GM18511 (cell line): ENCODE measurements at regions not wholly inside any gene's neighbourhood (a gene's known extent, or its start where the extent isn't known, plus 50 kb on each side); places are given as distances from the start of the nearest gene placed in this dataset.
"Not testable (repeated sequence)": the region's sequence is repeated elsewhere in the genome, so short reads cannot be mapped to it uniquely, and the experiment has no call there.

ENCODE experiments used
- ATAC-seq: cut with Tn5 transposase; IDR thresholded peaks from one replicate; pipeline ENCODE4 v1.9.1; 2021; ENCODE audit warnings: mild to moderate bottlenecking, moderate library complexity; ENCODE audit not compliant: unreplicated experiment

GRCh38 chr9:63813391-63814021 lies 1471.5 kb downstream of the FOXD4L5 start:
- ATAC-seq: not testable (repeated sequence)

- ATAC-seq: peak; percentile 43
These were observed 1472.2 kb downstream of the FOXD4L5 start for GRCh38 chr9:63812822-63813221.

- not testable (repeated sequence) for ATAC-seq
These were observed 1480.8 kb downstream of the FOXD4L5 start for GRCh38 chr9:63804205-63804604.

GRCh38 chr9:63794081-63794685 lies 1490.8 kb downstream of the FOXD4L5 start:
- ATAC-seq: not testable (repeated sequence)

- not testable (repeated sequence) for ATAC-seq
These were observed 1497.6 kb downstream of the FOXD4L5 start for GRCh38 chr9:63787454-63787853.

- ATAC-seq: not testable (repeated sequence)
These were observed 1500.0 kb downstream of the FOXD4L5 start for GRCh38 chr9:63785059-63785458.

- not testable (repeated sequence) for ATAC-seq
These were observed 1500.6 kb downstream of the FOXD4L5 start for GRCh38 chr9:63784421-63784820.

- ATAC-seq: not testable (repeated sequence)
These were observed 1503.1 kb downstream of the FOXD4L5 start for GRCh38 chr9:63781817-63782439.

- peak; percentile 98 for ATAC-seq
These were observed 1503.6 kb downstream of the FOXD4L5 start for GRCh38 chr9:63781390-63781789.

GRCh38 chr9:63776220-63776619 lies 1508.8 kb downstream of the FOXD4L5 start:
- not testable (repeated sequence) for ATAC-seq

- not testable (repeated sequence) for ATAC-seq
These were observed 1510.0 kb downstream of the FOXD4L5 start for GRCh38 chr9:63775092-63775426.

- ATAC-seq: not testable (repeated sequence)
These were observed 1510.5 kb downstream of the FOXD4L5 start for GRCh38 chr9:63774369-63775091.

GRCh38 chr9:63762230-63762629 lies 1522.8 kb downstream of the FOXD4L5 start:
- not testable (repeated sequence) for ATAC-seq

GRCh38 chr9:63729021-63729420 lies 1556.0 kb downstream of the FOXD4L5 start:
- not testable (repeated sequence) for ATAC-seq

- no peak for ATAC-seq
These were observed 1556.7 kb downstream of the FOXD4L5 start for GRCh38 chr9:63728287-63728686.

GRCh38 chr9:63708285-63708684 lies 1576.7 kb downstream of the FOXD4L5 start:
- not testable (repeated sequence) for ATAC-seq

- ATAC-seq: not testable (repeated sequence)
These were observed 1580.6 kb downstream of the FOXD4L5 start for GRCh38 chr9:63704456-63704855.

GRCh38 chr9:63703670-63704069 lies 1581.3 kb downstream of the FOXD4L5 start:
- not testable (repeated sequence) for ATAC-seq

GRCh38 chr9:63703138-63703665 lies 1581.8 kb downstream of the FOXD4L5 start:
- ATAC-seq: not testable (repeated sequence)
